ENCODE measurements at regions not wholly inside any gene's neighbourhood (a gene's known extent, or its start where the extent isn't known, plus 50 kb on each side); places are given as distances from the start of the nearest gene placed in this dataset.
A peak's percentile ranks its signal among the peaks of the same experiment; 100 is the strongest.

DNA sequence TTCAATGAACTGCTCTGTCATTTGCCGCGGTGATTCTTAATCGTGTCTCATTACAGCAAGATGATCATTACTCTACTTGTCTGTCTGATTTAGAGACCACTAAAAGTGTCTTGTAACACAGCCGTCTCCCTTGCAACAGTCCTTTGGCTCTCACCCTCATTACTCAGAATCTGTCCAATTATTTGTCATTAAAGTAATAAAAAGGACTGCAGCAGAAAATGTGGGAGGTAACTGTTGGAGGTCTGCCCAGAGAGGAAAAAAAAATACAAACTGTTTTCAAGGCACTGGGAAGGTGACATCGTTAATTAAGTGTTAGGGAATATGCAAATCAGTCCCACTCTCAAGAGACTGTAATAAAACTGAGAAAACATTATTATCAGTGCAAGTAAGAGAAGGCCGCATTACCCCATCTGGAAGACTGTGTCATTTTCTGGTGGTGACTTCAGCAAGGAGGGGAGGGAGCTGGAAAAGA lies 281.0 kb downstream of the RASEF start:
- Histone ChIP-seq H3K27ac (ENCODE audit: low read length) (no peak overlapping the region), H3K4me3 (ENCODE audit: low read length) (no peak overlapping the region), H3K27me3 (ENCODE audit: control insufficient read depth, insufficient read depth) (no peaks in the 10 kb centered on the region), H3K4me1 (ENCODE audit: control insufficient read depth, insufficient read depth, low read length) (no peaks in the 10 kb centered on the region), H3K9me3 (ENCODE audit: control insufficient read depth, low read length) (no peaks in the 10 kb centered on the region)
- no peak for DNase-seq
- ATAC-seq = no peak
- 50% methylated on average over 6 of the region's 6 CpGs for WGBS
- intact Hi-C loops (cut with DNase I) = no loop called here

DNA sequence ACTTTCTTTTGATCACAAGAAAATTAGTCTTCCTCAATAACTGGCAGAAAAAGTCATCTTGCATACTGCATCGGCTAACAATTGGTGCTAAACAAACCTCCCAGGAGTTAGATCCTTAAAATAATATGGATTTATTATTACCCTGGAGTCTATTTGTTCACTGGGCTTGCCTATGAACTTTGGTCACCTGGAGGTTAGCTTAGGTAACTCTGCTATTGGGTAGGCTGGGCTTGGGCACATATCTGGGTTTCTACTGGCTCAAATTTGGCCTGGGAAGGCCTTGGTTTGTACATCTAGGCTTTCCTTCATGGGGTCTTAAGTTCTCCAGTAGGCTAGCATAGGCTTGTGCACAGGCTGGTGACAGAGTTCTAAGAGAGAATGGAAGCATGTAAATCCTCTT lies 279.9 kb downstream of the RASEF start:
- Histone ChIP-seq H3K4me3 (ENCODE audit: low read length) (no peak overlapping the region), H3K9me3 (ENCODE audit: control insufficient read depth, low read length) (no peaks in the 10 kb centered on the region), H3K27me3 (ENCODE audit: control insufficient read depth, insufficient read depth) (no peaks in the 10 kb centered on the region), H3K27ac (ENCODE audit: low read length) (no peak overlapping the region), H3K4me1 (ENCODE audit: control insufficient read depth, insufficient read depth, low read length) (no peaks in the 10 kb centered on the region)
- DNase-seq = no peak
- intact Hi-C loops (cut with DNase I) = no loop called here
- ATAC-seq = no peak
- 93% methylated on average over 1 of the region's 1 CpG for WGBS

DNA sequence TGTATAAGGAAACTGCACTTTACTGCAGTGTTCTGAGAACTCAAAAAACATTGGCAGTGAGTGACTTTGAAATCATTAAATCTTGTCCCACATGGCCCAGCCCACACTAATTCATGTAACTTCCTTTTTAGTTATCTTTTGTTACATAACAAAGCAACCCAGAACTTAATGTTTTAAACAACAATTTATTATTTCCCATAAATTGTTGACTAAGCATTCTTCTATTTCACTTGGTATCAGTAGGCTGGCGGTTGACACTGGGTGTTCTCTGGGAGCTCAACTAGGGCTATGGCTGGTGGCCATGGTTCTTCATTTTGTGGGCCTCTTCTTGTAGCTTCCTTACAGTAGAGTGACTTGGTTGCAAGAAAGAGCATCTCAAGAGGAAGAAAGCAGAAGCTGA lies 278.4 kb downstream of the RASEF start:
- ATAC-seq (no peak), DNase-seq (no peak)
- Histone ChIP-seq H3K4me3 (ENCODE audit: low read length) (no peak overlapping the region), H3K27ac (ENCODE audit: low read length) (no peak overlapping the region), H3K4me1 (ENCODE audit: control insufficient read depth, insufficient read depth, low read length) (no peaks in the 10 kb centered on the region), H3K9me3 (ENCODE audit: control insufficient read depth, low read length) (no peaks in the 10 kb centered on the region), H3K27me3 (ENCODE audit: control insufficient read depth, insufficient read depth) (no peaks in the 10 kb centered on the region)
- intact Hi-C loops (cut with DNase I) = no loop called here
- 84% methylated on average over 1 of the region's 1 CpG for WGBS

DNA sequence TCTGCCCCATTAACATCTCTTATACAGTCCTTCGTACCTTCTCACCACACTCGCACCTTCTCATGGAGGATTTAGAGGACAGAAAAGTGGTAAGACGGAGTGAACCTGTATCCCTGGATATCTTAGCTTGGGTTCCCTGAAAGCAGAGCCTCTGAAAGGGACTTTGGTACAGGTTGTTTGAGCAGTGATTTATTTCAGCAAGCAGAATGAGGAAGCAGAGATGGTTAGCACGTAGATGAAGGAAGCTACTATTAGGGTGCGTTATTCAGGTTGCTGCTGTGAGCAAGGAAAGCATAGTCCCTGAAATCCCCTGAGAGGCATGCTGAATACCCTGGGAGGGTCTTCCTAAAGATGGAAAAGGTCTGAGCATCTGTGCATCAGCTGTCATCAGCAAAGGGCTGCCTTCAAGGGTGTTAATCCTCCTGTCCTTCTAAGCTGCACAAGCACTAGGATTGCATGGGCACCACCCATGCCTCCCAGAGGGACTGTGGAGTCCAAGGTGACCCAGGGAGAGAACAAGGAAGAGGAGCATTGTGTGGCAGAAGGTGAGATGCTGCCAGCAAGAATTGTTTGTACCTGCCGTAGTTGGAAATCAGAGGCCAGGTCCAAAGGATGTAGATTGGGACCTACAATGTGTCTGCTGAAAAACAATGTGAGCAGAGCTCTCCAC lies 273.7 kb downstream of the RASEF start:
- no peaks in the 10 kb centered on the region for H3K4me1 ChIP-seq (ENCODE audit: control insufficient read depth, insufficient read depth, low read length)
- no peaks in the 10 kb centered on the region for H3K27me3 ChIP-seq (ENCODE audit: control insufficient read depth, insufficient read depth)
- no peak overlapping the region for H3K4me3 ChIP-seq (ENCODE audit: low read length)
- DNase-seq (no peak), ATAC-seq (no peak)
- no peaks in the 10 kb centered on the region for H3K9me3 ChIP-seq (ENCODE audit: control insufficient read depth, low read length)
- intact Hi-C loops (cut with DNase I) = no loop called here
- 92% methylated on average over 6 of the region's 6 CpGs for WGBS
- H3K27ac ChIP-seq (ENCODE audit: low read length) = no peak overlapping the region

DNA sequence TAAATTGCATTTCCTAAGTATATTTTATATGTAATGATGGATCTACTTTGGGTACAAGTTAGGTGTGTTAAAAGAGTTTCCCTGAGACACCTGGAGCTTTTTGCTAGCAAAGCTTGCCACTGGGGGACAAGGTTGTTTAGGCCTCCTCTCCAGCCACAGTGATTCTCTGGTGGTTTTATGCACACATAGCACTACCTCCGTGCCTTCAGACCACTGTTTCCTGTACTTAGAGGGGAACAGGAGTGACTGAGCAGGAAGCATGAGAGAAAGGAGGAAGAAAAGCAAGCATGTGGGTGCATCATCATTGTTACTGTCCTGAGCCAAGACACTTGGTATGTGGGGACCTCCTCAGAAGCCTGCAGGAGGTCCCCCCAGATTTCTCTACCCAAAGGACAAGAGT lies 272.1 kb downstream of the RASEF start:
- H3K9me3 ChIP-seq (ENCODE audit: control insufficient read depth, low read length) = no peaks in the 10 kb centered on the region
- no peak for DNase-seq
- no peaks in the 10 kb centered on the region for H3K27me3 ChIP-seq (ENCODE audit: control insufficient read depth, insufficient read depth)
- WGBS = 57% methylated on average over 1 of the region's 1 CpG
- no peak for ATAC-seq
- H3K4me3 ChIP-seq (ENCODE audit: low read length) = no peak overlapping the region
- intact Hi-C loops (cut with DNase I) = no loop called here
- no peaks in the 10 kb centered on the region for H3K4me1 ChIP-seq (ENCODE audit: control insufficient read depth, insufficient read depth, low read length)
- H3K27ac ChIP-seq (ENCODE audit: low read length) = no peak overlapping the region

DNA sequence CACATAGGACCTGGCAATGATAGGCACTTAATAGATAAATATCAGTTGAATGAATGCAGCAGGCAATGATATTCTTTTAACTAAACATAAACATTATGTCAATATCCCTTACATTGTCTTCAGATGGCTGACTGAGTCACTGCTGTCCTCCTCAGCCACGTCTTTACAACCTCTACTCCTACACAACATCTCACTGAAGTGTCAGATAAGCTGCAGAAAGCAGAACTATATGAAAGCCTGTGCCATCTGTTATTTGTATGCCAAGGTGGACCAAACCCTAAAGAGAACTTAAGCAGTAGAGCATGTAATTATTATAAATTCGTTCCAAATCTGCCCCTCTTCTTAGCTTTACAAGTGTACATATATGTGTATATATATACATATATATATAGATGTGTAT lies 271.2 kb downstream of the RASEF start:
- H3K27ac ChIP-seq (ENCODE audit: low read length) = no peak overlapping the region
- H3K4me1 ChIP-seq (ENCODE audit: control insufficient read depth, insufficient read depth, low read length) = no peaks in the 10 kb centered on the region
- intact Hi-C loops (cut with DNase I) = no loop called here
- no peak for DNase-seq
- no peaks in the 10 kb centered on the region for H3K9me3 ChIP-seq (ENCODE audit: control insufficient read depth, low read length)
- no peak overlapping the region for H3K4me3 ChIP-seq (ENCODE audit: low read length)
- ATAC-seq = no peak
- WGBS = 54% methylated on average over 2 of the region's 2 CpGs
- H3K27me3 ChIP-seq (ENCODE audit: control insufficient read depth, insufficient read depth) = no peaks in the 10 kb centered on the region

DNA sequence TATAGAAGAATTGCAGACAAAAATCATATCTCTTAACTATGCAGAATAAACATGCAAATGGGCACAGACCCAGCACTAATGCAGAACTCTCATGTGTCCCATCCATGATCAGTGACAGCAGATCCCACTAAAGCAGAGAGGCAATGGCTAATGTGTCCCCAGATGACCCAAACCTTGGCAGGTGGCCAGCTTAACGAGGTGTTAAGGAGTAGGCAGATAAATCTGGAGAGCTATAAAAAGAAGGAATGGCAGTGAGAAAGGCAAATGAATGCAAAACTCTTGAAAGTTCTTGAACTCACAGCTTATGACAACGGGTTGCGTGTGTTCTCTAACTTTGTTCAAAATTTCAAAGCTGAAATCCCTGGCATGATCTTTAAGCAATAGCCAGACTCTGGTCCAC lies 265.4 kb downstream of the RASEF start:
- H3K9me3 ChIP-seq (ENCODE audit: control insufficient read depth, low read length) = no peaks in the 10 kb centered on the region
- H3K27ac ChIP-seq (ENCODE audit: low read length) = no peak overlapping the region
- no peaks in the 10 kb centered on the region for H3K27me3 ChIP-seq (ENCODE audit: control insufficient read depth, insufficient read depth)
- WGBS = 32% methylated on average over 3 of the region's 3 CpGs
- ATAC-seq (peak; percentile 73 to 76), DNase-seq (peak; percentile 57 to 81 (median 74))
- H3K4me3 ChIP-seq (ENCODE audit: low read length) = no peak overlapping the region
- no peaks in the 10 kb centered on the region for H3K4me1 ChIP-seq (ENCODE audit: control insufficient read depth, insufficient read depth, low read length)
- intact Hi-C loops (cut with DNase I) = no loop called here

DNA sequence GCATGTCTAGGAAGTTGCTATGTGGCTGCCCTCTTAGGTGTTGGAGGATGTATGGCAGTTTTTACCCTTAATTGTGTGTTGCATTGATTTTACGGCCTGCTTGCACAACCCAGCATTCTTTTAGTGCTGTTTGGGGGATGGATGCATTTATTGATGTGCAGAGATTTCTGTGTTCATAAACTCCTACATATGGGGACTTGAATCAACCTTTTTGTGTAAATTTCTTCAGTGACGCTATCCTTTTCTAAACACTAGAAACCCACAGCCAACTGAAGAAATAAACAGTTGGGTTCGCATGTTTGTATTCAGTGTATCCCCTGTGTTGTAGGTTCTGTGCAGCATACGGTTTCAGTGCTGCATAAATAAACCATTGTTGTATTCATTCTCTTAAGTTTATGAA lies 263.7 kb downstream of the RASEF start:
- H3K27ac ChIP-seq (ENCODE audit: low read length) = no peak overlapping the region
- 82% methylated on average over 4 of the region's 4 CpGs for WGBS
- intact Hi-C loops (cut with DNase I) = no loop called here

DNA sequence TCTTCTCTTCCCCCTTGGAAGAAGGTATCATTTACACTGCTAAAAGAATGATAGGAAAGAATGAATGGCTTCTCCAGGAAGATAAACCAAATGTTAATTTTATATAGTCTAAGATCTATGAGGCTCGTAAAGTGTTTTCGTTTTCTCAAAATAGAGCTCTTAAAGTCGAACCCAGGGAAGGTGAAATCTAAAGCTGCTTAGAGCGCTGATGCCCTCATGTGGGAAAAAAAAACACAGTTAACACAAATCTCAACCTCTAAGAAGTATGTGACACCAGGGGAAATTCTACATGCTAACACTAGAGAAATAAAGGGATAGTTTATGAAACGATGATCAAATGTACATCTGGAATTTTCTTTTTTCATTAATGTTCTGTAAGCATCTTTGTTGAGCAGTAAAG lies 257.9 kb downstream of the RASEF start:
- intact Hi-C loops (cut with DNase I) = no loop called here
- no peak for DNase-seq
- H3K27me3 ChIP-seq (ENCODE audit: control insufficient read depth, insufficient read depth) = no peaks in the 10 kb centered on the region
- H3K4me3 ChIP-seq (ENCODE audit: low read length) = no peak overlapping the region
- no peaks in the 10 kb centered on the region for H3K9me3 ChIP-seq (ENCODE audit: control insufficient read depth, low read length)
- 59% methylated on average over 5 of the region's 5 CpGs for WGBS
- no peak overlapping the region for H3K27ac ChIP-seq (ENCODE audit: low read length)
- H3K4me1 ChIP-seq (ENCODE audit: control insufficient read depth, insufficient read depth, low read length) = no peaks in the 10 kb centered on the region
- no peak for ATAC-seq

More for the DNA sequence above, 263.7 kb downstream of the RASEF start:
- Histone ChIP-seq H3K9me3 (ENCODE audit: control insufficient read depth, low read length) (no peaks in the 10 kb centered on the region), H3K27me3 (ENCODE audit: control insufficient read depth, insufficient read depth) (no peaks in the 10 kb centered on the region), H3K4me1 (ENCODE audit: control insufficient read depth, insufficient read depth, low read length) (no peaks in the 10 kb centered on the region), H3K4me3 (ENCODE audit: low read length) (no peak overlapping the region)
- DNase-seq = no peak
- no peak for ATAC-seq

DNA sequence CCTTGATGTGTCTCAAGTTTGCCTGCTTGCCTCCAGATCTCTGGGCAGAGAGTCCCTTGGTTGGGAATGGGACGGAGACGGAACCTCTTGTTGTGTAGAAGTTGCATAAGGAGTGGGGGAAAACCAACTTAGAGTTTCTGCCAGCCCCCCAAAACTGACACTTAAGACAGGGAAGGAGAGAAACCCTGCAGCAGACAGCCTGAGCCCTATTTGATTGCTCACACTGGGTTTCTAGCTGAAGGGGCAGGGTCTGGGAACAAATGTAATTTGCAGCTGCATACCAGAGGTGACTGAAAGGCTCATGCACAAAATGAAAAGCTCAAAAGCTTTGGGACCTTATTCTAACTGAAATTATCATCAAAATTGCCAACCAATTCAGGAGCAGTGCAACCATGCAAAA lies 254.5 kb downstream of the RASEF start:
- no peak for ATAC-seq
- intact Hi-C loops (cut with DNase I) = no loop called here
- no peaks in the 10 kb centered on the region for H3K4me1 ChIP-seq (ENCODE audit: control insufficient read depth, insufficient read depth, low read length)
- no peaks in the 10 kb centered on the region for H3K9me3 ChIP-seq (ENCODE audit: control insufficient read depth, low read length)
- H3K27me3 ChIP-seq (ENCODE audit: control insufficient read depth, insufficient read depth) = no peaks in the 10 kb centered on the region
- no peak overlapping the region for H3K4me3 ChIP-seq (ENCODE audit: low read length)
- 88% methylated on average over 2 of the region's 2 CpGs for WGBS
- DNase-seq = no peak
- H3K27ac ChIP-seq (ENCODE audit: low read length) = no peak overlapping the region

DNA sequence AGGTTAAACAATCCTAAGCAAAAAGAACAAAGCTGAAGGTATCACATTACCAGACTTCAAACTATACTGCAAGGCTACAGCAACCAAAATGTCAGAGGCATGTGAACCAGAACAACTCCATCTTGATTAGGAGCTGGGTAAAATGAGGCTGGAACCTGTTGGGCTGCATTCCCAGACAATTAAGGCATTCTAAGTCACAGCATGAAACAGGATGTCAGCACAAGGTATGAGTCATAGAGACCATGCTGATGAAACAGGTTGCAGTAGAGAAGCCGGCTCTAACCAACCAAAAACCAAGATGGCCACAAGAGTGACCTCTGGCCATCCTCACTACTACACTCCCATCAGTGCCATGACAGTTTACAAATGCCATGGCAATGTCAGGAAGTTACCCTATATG lies 252.0 kb downstream of the RASEF start:
- Histone ChIP-seq H3K27me3 (ENCODE audit: control insufficient read depth, insufficient read depth) (no peaks in the 10 kb centered on the region), H3K4me1 (ENCODE audit: control insufficient read depth, insufficient read depth, low read length) (no peaks in the 10 kb centered on the region), H3K27ac (ENCODE audit: low read length) (no peak overlapping the region), H3K4me3 (ENCODE audit: low read length) (no peak overlapping the region), H3K9me3 (ENCODE audit: control insufficient read depth, low read length) (no peaks in the 10 kb centered on the region)
- intact Hi-C loops (cut with DNase I) = no loop called here
- DNase-seq (no peak), ATAC-seq (no peak)
- 84% methylated on average over 1 of the region's 1 CpG for WGBS

DNA sequence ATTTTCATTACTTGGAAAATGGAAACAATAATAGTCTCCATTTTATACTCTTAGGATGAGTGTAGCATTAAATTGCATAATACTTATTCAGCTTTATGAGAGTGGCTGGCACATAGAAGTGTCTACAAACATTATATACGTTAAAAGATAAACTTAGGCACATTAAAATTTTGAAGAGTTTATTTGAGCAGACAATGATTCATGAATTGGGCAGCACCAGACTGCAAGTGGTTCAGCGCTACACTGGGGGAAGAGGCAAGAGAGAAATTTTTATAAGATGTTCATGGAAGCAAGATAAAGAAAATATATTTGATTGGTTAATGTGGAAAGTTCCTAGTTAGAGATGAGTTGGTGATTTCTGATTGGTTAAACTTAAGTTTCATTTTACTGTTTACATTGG lies 243.7 kb downstream of the RASEF start:
- Histone ChIP-seq H3K4me1 (ENCODE audit: control insufficient read depth, insufficient read depth, low read length) (no peaks in the 10 kb centered on the region), H3K4me3 (ENCODE audit: low read length) (no peak overlapping the region), H3K27me3 (ENCODE audit: control insufficient read depth, insufficient read depth) (no peaks in the 10 kb centered on the region), H3K27ac (ENCODE audit: low read length) (no peak overlapping the region), H3K9me3 (ENCODE audit: control insufficient read depth, low read length) (no peaks in the 10 kb centered on the region)
- DNase-seq = no peak
- no peak for ATAC-seq
- intact Hi-C loops (cut with DNase I) = no loop called here
- WGBS = 91% methylated on average over 2 of the region's 2 CpGs

Data from right cardiac atrium (tissue), 5 donors.